SK-N-SH (cell line): ENCODE measurements at regions not wholly inside any gene's neighbourhood (a gene's known extent, or its start where the extent isn't known, plus 50 kb on each side); places are given as distances from the start of the nearest gene placed in this dataset.

Experiments used
- CTCF ChIA-PET: fragments of 300-600, 350-600 bp; formaldehyde crosslinking; extraction: SDS; loops from one replicate; lab custom pipeline; 2021; lab: Yijun Ruan, JAX
- POLR2A ChIA-PET: fragments of 350-600 bp; sonication (Branson Sonifier 250); formaldehyde crosslinking; extraction: SDS; loops from one replicate; lab custom pipeline; 2020; ENCODE audit warnings: antibody characterized with exemption, inconsistent platforms; lab: Yijun Ruan, JAX
- DNase-seq: peaks from one replicate; pipeline ENCODE4 v3.0.0; 2012
- H2AFZ ChIP-seq: fragments of 200-600 bp; sonication (generic); 2 replicates; pipeline ENCODE4 v1.8.1; 2016; ENCODE audit warnings: antibody characterized with exemption, mild to moderate bottlenecking, low read depth
- H3F3A ChIP-seq: fragments of 200-600 bp; sonication (generic); replicated peaks from 2 replicates; pipeline ENCODE3; 2016; ENCODE audit warnings: antibody characterized with exemption, mild to moderate bottlenecking; ENCODE audit not compliant: insufficient read depth
- H3K27ac ChIP-seq, 2 experiments: fragments of 200-500 bp in 1 of 2; fragments of 200-600 bp in 1 of 2; sonication (Bioruptor generic) in 1 of 2; sonication (generic), shearing (Covaris generic) in 1 of 2; 2 replicates each; pipeline versions ENCODE4 v1.5.1 to v1.6.1; 2014 to 2016; ENCODE audit warnings: low read depth in 2 of 2, inconsistent platforms in 1 of 2, low read length in 1 of 2, mild to moderate bottlenecking in 1 of 2, mixed read lengths in 1 of 2
- H3K27me3 ChIP-seq: fragments of 200-600 bp; sonication (generic), shearing (Covaris generic); 2 replicates; pipeline ENCODE4 v1.6.1; 2016; ENCODE audit warnings: mixed run types; ENCODE audit not compliant: insufficient read depth
- H3K36me3 ChIP-seq, 2 experiments: fragments of 200-500 bp in 1 of 2; fragments of 200-600 bp in 1 of 2; sonication (Bioruptor generic) in 1 of 2; sonication (generic) in 1 of 2; replicated peaks in 1 of 2; 2 replicates each; pipeline versions ENCODE3 to v1.5.1; 2014 to 2016; ENCODE audit warnings: low read length in 1 of 2, mild to moderate bottlenecking in 1 of 2; ENCODE audit not compliant: insufficient read depth in 2 of 2, control insufficient read depth in 1 of 2
- H3K4me1 ChIP-seq, 2 experiments: fragments of 200-500 bp in 1 of 2; fragments of 200-600 bp in 1 of 2; sonication (Bioruptor generic) in 1 of 2; sonication (generic), shearing (Covaris generic) in 1 of 2; 2 replicates each; pipeline versions ENCODE4 v1.5.1 to v1.6.1; 2014 to 2016; ENCODE audit warnings: low read depth in 1 of 2, low read length in 1 of 2, mixed run types in 1 of 2; ENCODE audit not compliant: insufficient read depth in 2 of 2, control insufficient read depth in 1 of 2
- H3K4me2 ChIP-seq: fragments of 200-600 bp; sonication (generic), shearing (Covaris generic); 2 replicates; pipeline ENCODE4 v1.6.1; 2017; ENCODE audit warnings: mixed run types
- H3K4me3 ChIP-seq, 2 experiments: fragments of 200-500 bp in 1 of 2; fragments of 200-600 bp in 1 of 2; sonication (Bioruptor generic) in 1 of 2; sonication (generic), shearing (Covaris generic) in 1 of 2; 2 replicates each; pipeline versions ENCODE4 v1.5.1 to v1.8.1; 2014 to 2016; ENCODE audit warnings: low read depth in 2 of 2, inconsistent platforms in 1 of 2, low read length in 1 of 2, mild to moderate bottlenecking in 1 of 2, mixed read lengths in 1 of 2, moderate library complexity in 1 of 2
- H3K79me2 ChIP-seq: fragments of 200-600 bp; sonication (generic); 2 replicates; pipeline ENCODE4 v1.8.1; 2017; ENCODE audit warnings: mild to moderate bottlenecking; ENCODE audit not compliant: insufficient read depth
- H3K9ac ChIP-seq: fragments of 200-600 bp; sonication (generic); 2 replicates; pipeline ENCODE4 v1.6.1; 2017; ENCODE audit warnings: mixed run types
- H3K9me2 ChIP-seq: fragments of 200-600 bp; sonication (generic); 2 replicates; pipeline ENCODE4 v1.6.1; 2017; ENCODE audit warnings: mixed run types
- H3K9me3 ChIP-seq: fragments of 200-600 bp; sonication (generic); 2 replicates; pipeline ENCODE4 v1.6.1; 2017; ENCODE audit warnings: mixed run types, mild to moderate bottlenecking, moderate library complexity
- H4K20me1 ChIP-seq: fragments of 200-600 bp; sonication (generic); 2 replicates; pipeline ENCODE4 v1.6.1; 2017; ENCODE audit warnings: mild to moderate bottlenecking, mixed run types; ENCODE audit not compliant: insufficient read depth
- CHD2 ChIP-seq: fragments of 150-350 bp; IDR thresholded peaks from 2 replicates; pipeline ENCODE4 v1.6.1; 2018; ENCODE audit warnings: low read length; ENCODE audit not compliant: partially characterized antibody
- CTCF ChIP-seq: fragments of 200-600 bp; sonication (generic); IDR thresholded peaks from 2 replicates; pipeline ENCODE4 v1.6.1; 2017; ENCODE audit warnings: antibody characterized with exemption, mild to moderate bottlenecking, moderate library complexity
- EP300 ChIP-seq, 2 experiments: IDR thresholded peaks; 2 replicates each; pipeline versions ENCODE4 v1.4.0 to v1.6.1; 2012; ENCODE audit warnings: borderline replicate concordance in 1 of 2, low read depth in 1 of 2, low read length in 1 of 2
- FOXM1 ChIP-seq: IDR thresholded peaks from 2 replicates; pipeline ENCODE4 v1.4.0; 2012; ENCODE audit warnings: low read depth, mild to moderate bottlenecking
- GATA2 ChIP-seq: sonication (generic); formaldehyde crosslinking; IDR thresholded peaks from 2 replicates; pipeline ENCODE4 v1.5.0; 2020; ENCODE audit warnings: mild to moderate bottlenecking, missing genetic modification reagents
- IRF3 ChIP-seq: fragments of 150-350 bp; IDR thresholded peaks from 2 replicates; pipeline ENCODE4 v1.6.1; 2016; ENCODE audit warnings: mild to moderate bottlenecking, low read depth, low read length
- MEF2A ChIP-seq: IDR thresholded peaks from 2 replicates; pipeline ENCODE4 v1.4.0; 2012; ENCODE audit warnings: low read depth, borderline replicate concordance
- MXI1 ChIP-seq: IDR thresholded peaks from 2 replicates; pipeline ENCODE4 v1.6.1; 2012; ENCODE audit warnings: mild to moderate bottlenecking, low read depth, low read length, improper control_type of control experiment
- NRF1 ChIP-seq: IDR thresholded peaks from 2 replicates; pipeline ENCODE4 v1.6.1; 2012; ENCODE audit warnings: low read depth, mild to moderate bottlenecking, low read length
- PBX3 ChIP-seq: IDR thresholded peaks from 2 replicates; pipeline ENCODE4; 2012
- POLR2AphosphoS5 ChIP-seq: IDR thresholded peaks from 2 replicates; pipeline ENCODE4 v1.6.1; 2012; ENCODE audit warnings: low read depth, low read length
- RAD21 ChIP-seq: IDR thresholded peaks from 2 replicates; pipeline ENCODE4 v1.6.1; 2012; ENCODE audit warnings: mild to moderate bottlenecking, low read length
- RXRA ChIP-seq: IDR thresholded peaks from 2 replicates; pipeline ENCODE4 v1.4.0; 2012; ENCODE audit warnings: low read depth, mild to moderate bottlenecking, borderline replicate concordance
- SIN3A ChIP-seq: IDR thresholded peaks from 2 replicates; pipeline ENCODE4 v1.6.1; 2012; ENCODE audit warnings: low read depth, mild to moderate bottlenecking, low read length, moderate library complexity, borderline replicate concordance
- TAF1 ChIP-seq: IDR thresholded peaks from 2 replicates; pipeline ENCODE4 v1.6.1; 2012; ENCODE audit warnings: low read depth, mild to moderate bottlenecking, low read length, moderate library complexity, borderline replicate concordance
- TCF12 ChIP-seq: IDR thresholded peaks from 2 replicates; pipeline ENCODE4 v1.4.0; 2012
- TEAD4 ChIP-seq: IDR thresholded peaks from 2 replicates; pipeline ENCODE4 v1.4.0; 2012; ENCODE audit warnings: mild to moderate bottlenecking, borderline replicate concordance; ENCODE audit not compliant: insufficient read depth
- USF2 ChIP-seq: fragments of 150-350 bp; IDR thresholded peaks from 2 replicates; pipeline ENCODE4 v1.6.1; 2017; ENCODE audit warnings: antibody characterized with exemption, low read length, low read depth, borderline replicate concordance
- YY1 ChIP-seq: IDR thresholded peaks from 2 replicates; pipeline ENCODE4 v1.4.0; 2012; ENCODE audit warnings: low read depth, mild to moderate bottlenecking
- WGBS: methylation state at CpG from one replicate; pipeline ENCODE4 v1.1.6; 2017; ENCODE audit warnings: low lambda C conversion rate; 5-methylcytosine and 5-hydroxymethylcytosine counted together

- TF ChIP-seq CTCF (no peak), TAF1 (no peak)
These were observed 694.9 kb downstream of the BCL11A start (continued) for GRCh38 chr2:59858540-59858939.

GRCh38 chr2:59857109-59857508 lies 696.3 kb downstream of the BCL11A start:
- Histone ChIP-seq H3K27ac (no peak overlapping the region), H3K4me1 (no peaks in the 10 kb centered on the region), H2AFZ (no peak overlapping the region), H4K20me1 (no peaks in the 10 kb centered on the region), H3K36me3 (no peaks in the 10 kb centered on the region), H3K27me3 (no peaks in the 10 kb centered on the region), H3K4me3 (no peak overlapping the region), H3K79me2 (no peaks in the 10 kb centered on the region), H3F3A (no peaks in the 10 kb centered on the region), H3K9me2 (no peaks in the 10 kb centered on the region), H3K9me3 (no peaks in the 10 kb centered on the region), H3K9ac (no peak overlapping the region), H3K4me2 (no peak overlapping the region)
- ChIA-PET POLR2A (no interaction called here), CTCF (no interaction called here)
- no peak for DNase-seq
- TF ChIP-seq CHD2 (no peak), USF2 (no peak), MXI1 (no peak), YY1 (no peak), RXRA (no peak), EP300 (IDR thresholded peaks at IDR 0.05; ENCODE audit: borderline replicate concordance in 1 of 2, low read depth in 1 of 2, low read length in 1 of 2) (no peak), RAD21 (no peak), GATA2 (CRISPR knock-in tag) (no peak), PBX3 (no peak)

GRCh38 chr2:59856391-59856790 lies 697.1 kb downstream of the BCL11A start:
- DNase-seq = no peak
- Histone ChIP-seq H3K4me3 (no peak overlapping the region), H2AFZ (no peak overlapping the region), H3K9ac (no peak overlapping the region), H3K4me1 (no peaks in the 10 kb centered on the region), H3K27ac (no peak overlapping the region), H3K36me3 (no peaks in the 10 kb centered on the region), H3K9me3 (no peaks in the 10 kb centered on the region), H3K4me2 (no peak overlapping the region), H3F3A (no peaks in the 10 kb centered on the region), H3K79me2 (no peaks in the 10 kb centered on the region), H3K9me2 (no peaks in the 10 kb centered on the region), H3K27me3 (no peaks in the 10 kb centered on the region), H4K20me1 (no peaks in the 10 kb centered on the region)
- ChIA-PET CTCF (no interaction called here), POLR2A (no interaction called here)
- 24% methylated on average over 3 of the region's 3 CpGs for WGBS
- TF ChIP-seq CHD2 = no peak
- no peak for TF ChIP-seq POLR2AphosphoS5
- no peak for TF ChIP-seq FOXM1
- TF ChIP-seq TEAD4 = no peak
- no peak for TF ChIP-seq NRF1
- TF ChIP-seq TCF12 = no peak
- no peak for TF ChIP-seq IRF3
- TF ChIP-seq SIN3A = no peak
- TF ChIP-seq MEF2A = no peak
